HFF-Myc (cell line): ENCODE measurements at regions not wholly inside any gene's neighbourhood (a gene's known extent, or its start where the extent isn't known, plus 50 kb on each side); places are given as distances from the start of the nearest gene placed in this dataset.
"Not testable (repeated sequence)": the region's sequence is repeated elsewhere in the genome, so short reads cannot be mapped to it uniquely, and the experiment has no call there.

Experiments
- DNase-seq: peaks from one replicate; pipeline ENCODE4 v3.0.0-alpha.2; 2011; ENCODE audit warnings: low read depth; ENCODE audit errors: extremely low read depth
- H3K4me3 ChIP-seq: replicated peaks from 2 replicates; pipeline ENCODE4 v1.5.1; 2011; ENCODE audit warnings: low read depth, mild to moderate bottlenecking, control low read depth, low read length
- CTCF ChIP-seq: IDR thresholded peaks from 2 replicates; pipeline ENCODE4 v1.5.1; 2012; ENCODE audit warnings: mild to moderate bottlenecking, low read depth, low read length, control low read depth; ENCODE audit errors: missing control alignments

- DNase-seq = no peak
- no peak overlapping the region for H3K4me3 ChIP-seq
- no peak for TF ChIP-seq CTCF
Measured at GRCh38 chr6:86723729-86724128, 213.6 kb upstream of the HTR1E start.

GRCh38 chr6:86723151-86723550 is 214.2 kb upstream of the HTR1E start:
- no peak for TF ChIP-seq CTCF
- DNase-seq = no peak

GRCh38 chr6:86722131-86722530 is 215.2 kb upstream of the HTR1E start:
- TF ChIP-seq CTCF = no peak
- no peak for DNase-seq
- H3K4me3 ChIP-seq = no peak overlapping the region

More at GRCh38 chr6:86723151-86723550, 214.2 kb upstream of the HTR1E start:
- no peak overlapping the region for H3K4me3 ChIP-seq

- no peak for DNase-seq
- no peak for TF ChIP-seq CTCF
- no peak overlapping the region for H3K4me3 ChIP-seq
Measured at GRCh38 chr6:86715676-86716075, 221.7 kb upstream of the HTR1E start.

- no peak for DNase-seq
- TF ChIP-seq CTCF = no peak
- H3K4me3 ChIP-seq = no peak overlapping the region
Measured at GRCh38 chr6:86712039-86712438, 225.3 kb upstream of the HTR1E start.

- no peak for DNase-seq
- no peak overlapping the region for H3K4me3 ChIP-seq
- TF ChIP-seq CTCF = no peak
Measured at GRCh38 chr6:86707545-86708120, 229.7 kb upstream of the HTR1E start.

- TF ChIP-seq CTCF = no peak
- H3K4me3 ChIP-seq = no peak overlapping the region
- DNase-seq = no peak
Measured at GRCh38 chr6:86706449-86706848, 230.9 kb upstream of the HTR1E start.

GRCh38 chr6:86701228-86701627 is 236.1 kb upstream of the HTR1E start:
- DNase-seq, H3K4me3 ChIP-seq: not testable (repeated sequence)
